HepG2 (cell line): ENCODE measurements at regions not wholly inside any gene's neighbourhood (a gene's known extent, or its start where the extent isn't known, plus 50 kb on each side); places are given as distances from the start of the nearest gene placed in this dataset.

Source experiments
- ATAC-seq: fragments of 200-7000 bp; cut with Tn5 transposase; 3 replicates; pipeline ENCODE4 v1.9.1; 2020; ENCODE audit warnings: mild to moderate bottlenecking, moderate library complexity
- BruUV-seq: library from RNA; stranded (reverse); fragments of 400-500 nt; replicated peaks from 2 replicates; lab custom pipeline; 2021; lab: Mats Ljungman, UMichigan
- CTCF ChIA-PET: fragments of 300-600 bp; formaldehyde crosslinking; extraction: SDS; loops from one replicate; lab custom pipeline; 2021; ENCODE audit warnings: low total read pairs, inconsistent platforms, low intra/inter-chr PET ratio; lab: Yijun Ruan, JAX
- POLR2A ChIA-PET: fragments of 350-600 bp; sonication (Branson Sonifier 250); formaldehyde crosslinking; loops from one replicate; lab custom pipeline; 2020; ENCODE audit warnings: antibody characterized with exemption, inconsistent platforms; lab: Yijun Ruan, JAX
- DNase-seq: peaks from one replicate; pipeline ENCODE4 v3.0.0-alpha.2; 2015; ENCODE audit warnings: low spot score
- FAIRE-seq: peaks from 3 replicates; lab custom pipeline; 2011; peaks lifted over from hg19 to GRCh38; lab: Jason Lieb, UNC
- H2AFZ ChIP-seq: one replicate; pipeline ENCODE4 v1.6.1; 2011; ENCODE audit warnings: low read length, inconsistent platforms
- H3K27ac ChIP-seq: fragments of 300-600 bp; 3 replicates; pipeline ENCODE4 v1.8.0; 2011; ENCODE audit warnings: mixed run types, mild to moderate bottlenecking, mixed read lengths, low read length, inconsistent platforms; ENCODE audit not compliant: insufficient read depth; ENCODE audit errors: extremely low read length
- H3K27me3 ChIP-seq, 2 experiments: fragments of 200-600 bp in 1 of 2; 2 replicates in 1 of 2; 3 replicates in 1 of 2; pipeline versions ENCODE4 v1.6.0 to v1.8.0; 2011; ENCODE audit warnings: low read length in 2 of 2, mild to moderate bottlenecking in 2 of 2, moderate library complexity in 2 of 2, inconsistent platforms in 1 of 2; ENCODE audit not compliant: insufficient read depth in 2 of 2, control insufficient read depth in 1 of 2
- H3K36me3 ChIP-seq, 2 experiments: fragments of 200-600 bp in 1 of 2; replicated peaks in 1 of 2; 2 replicates in 1 of 2; 3 replicates in 1 of 2; pipeline versions ENCODE4 v1.5.1 to v1.8.0; 2011; ENCODE audit warnings: low read length in 2 of 2, inconsistent platforms in 1 of 2; ENCODE audit not compliant: insufficient read depth in 2 of 2, control insufficient read depth in 1 of 2
- H3K4me1 ChIP-seq: 2 replicates; pipeline ENCODE4 v1.5.1; 2012; ENCODE audit warnings: low read length, inconsistent platforms; ENCODE audit not compliant: insufficient read depth
- H3K4me2 ChIP-seq: 2 replicates; pipeline ENCODE4 v1.6.0; 2011; ENCODE audit warnings: low read depth, low read length, inconsistent platforms
- H3K4me3 ChIP-seq, 3 experiments: fragments of 200-600 bp in 1 of 3; sonication (generic), shearing (Covaris generic) in 1 of 3; replicated peaks in 1 of 3; 2 replicates each; pipeline ENCODE4 v1.5.1; 2011 to 2016; ENCODE audit warnings: low read length in 3 of 3, inconsistent platforms in 2 of 3, low read depth in 2 of 3, mild to moderate bottlenecking in 2 of 3, control low read depth in 1 of 3, mixed read lengths in 1 of 3; ENCODE audit not compliant: insufficient read depth in 1 of 3
- H3K79me2 ChIP-seq: one replicate; pipeline ENCODE4 v1.6.1; 2011; ENCODE audit warnings: low read length, inconsistent platforms; ENCODE audit not compliant: insufficient read depth
- H3K9ac ChIP-seq: 2 replicates; pipeline ENCODE4 v1.6.0; 2011; ENCODE audit warnings: mild to moderate bottlenecking, low read depth, low read length, inconsistent platforms; ENCODE audit not compliant: insufficient read depth
- H3K9me3 ChIP-seq: 2 replicates; pipeline ENCODE4 v1.5.1; 2012; ENCODE audit warnings: mild to moderate bottlenecking, low read length
- H4K20me1 ChIP-seq: 2 replicates; pipeline ENCODE4 v1.6.0; 2011; ENCODE audit warnings: inconsistent platforms, mild to moderate bottlenecking, low read length, moderate library complexity; ENCODE audit not compliant: insufficient read depth
- KDM5B ChIP-seq: sonication (generic); formaldehyde crosslinking; IDR thresholded peaks from 2 replicates; pipeline ENCODE4 v1.4.0; 2020; ENCODE audit warnings: missing genetic modification reagents, mild to moderate bottlenecking, borderline replicate concordance
- PCBP1 ChIP-seq: fragments of 200-400 bp; formaldehyde crosslinking; IDR thresholded peaks from 2 replicates; pipeline ENCODE4 v1.6.1; 2017; ENCODE audit warnings: mild to moderate bottlenecking, low read depth, low read length, borderline replicate concordance
- PITX1 ChIP-seq: sonication (generic); formaldehyde crosslinking; IDR thresholded peaks from 2 replicates; pipeline ENCODE4 v1.5.1; 2020; ENCODE audit warnings: mild to moderate bottlenecking, missing genetic modification reagents
- ZMAT3 ChIP-seq: sonication (generic); formaldehyde crosslinking; conservative IDR thresholded peaks from 2 replicates; pipeline ENCODE4 v1.7.0; 2021; ENCODE audit warnings: missing genetic modification reagents
- ZNF777 ChIP-seq: sonication (generic); formaldehyde crosslinking; IDR thresholded peaks from 2 replicates; pipeline ENCODE4 v1.4.0; 2020; ENCODE audit warnings: missing genetic modification reagents
- ZNF883 ChIP-seq: sonication (generic); formaldehyde crosslinking; IDR thresholded peaks from 2 replicates; pipeline ENCODE4 v1.5.1; 2020; ENCODE audit warnings: mild to moderate bottlenecking, missing genetic modification reagents; ENCODE audit errors: not compliant biosample characterization
- WGBS: methylation state at CpG from one replicate; pipeline ENCODE4 v1.1.6; 2017; ENCODE audit warnings: low lambda C conversion rate; 5-methylcytosine and 5-hydroxymethylcytosine counted together
- in situ Hi-C: cut with HindIII; loops from 2 replicates; pipeline ENCODE4 v1.10.0; 2017; ENCODE audit warnings: low pct_unique_long_range_greater_than_20kb; ENCODE audit not compliant: extremely low pct_ligation_motif_present
- intact Hi-C: fragments of 100-400 bp; cut with micrococcal nuclease; formaldehyde crosslinking; loops from one replicate; pipeline ENCODE4 v1.10.0; 2022; ENCODE audit not compliant: unreplicated experiment
- TF ChIP-seq, protein P1 (sequence below): sonication (generic); formaldehyde crosslinking; IDR thresholded peaks from 2 replicates; pipeline ENCODE4 v1.5.1; 2020; ENCODE audit warnings: mild to moderate bottlenecking, missing genetic modification reagents
- TF ChIP-seq, protein P2 (sequence below): sonication (generic); formaldehyde crosslinking; IDR thresholded peaks from 2 replicates; pipeline ENCODE4 v1.4.0; 2020; ENCODE audit warnings: missing genetic modification reagents, mild to moderate bottlenecking, borderline replicate concordance
- TF ChIP-seq, protein P3 (sequence below): IDR thresholded peaks from 2 replicates; pipeline ENCODE4 v1.6.1; 2016; ENCODE audit warnings: missing compliant biosample characterization, missing genetic modification reagents, borderline replicate concordance
- TF ChIP-seq, protein P4 (sequence below): sonication (generic); formaldehyde crosslinking; IDR thresholded peaks from 2 replicates; pipeline ENCODE4 v1.8.0; 2022; ENCODE audit warnings: low read depth, missing genetic modification reagents

DNA sequence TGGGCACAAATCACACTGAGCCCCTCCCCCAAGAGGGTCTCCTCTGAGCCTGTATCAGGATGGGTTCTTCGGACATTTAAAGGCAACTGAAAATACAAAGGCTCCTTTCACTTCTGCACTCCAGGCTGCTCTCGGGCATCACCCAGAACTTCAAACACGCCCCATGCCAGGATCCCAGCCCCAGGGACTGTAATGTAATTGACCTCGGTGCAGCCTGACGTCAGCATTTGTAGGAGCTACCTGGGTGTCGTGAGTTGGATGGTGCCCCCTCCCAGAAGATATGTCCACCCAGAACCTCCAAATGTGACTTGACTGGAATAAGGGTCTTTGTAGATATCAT is 95.2 kb downstream of the PSMG1 start (continued):
- TF ChIP-seq, protein P1, sequence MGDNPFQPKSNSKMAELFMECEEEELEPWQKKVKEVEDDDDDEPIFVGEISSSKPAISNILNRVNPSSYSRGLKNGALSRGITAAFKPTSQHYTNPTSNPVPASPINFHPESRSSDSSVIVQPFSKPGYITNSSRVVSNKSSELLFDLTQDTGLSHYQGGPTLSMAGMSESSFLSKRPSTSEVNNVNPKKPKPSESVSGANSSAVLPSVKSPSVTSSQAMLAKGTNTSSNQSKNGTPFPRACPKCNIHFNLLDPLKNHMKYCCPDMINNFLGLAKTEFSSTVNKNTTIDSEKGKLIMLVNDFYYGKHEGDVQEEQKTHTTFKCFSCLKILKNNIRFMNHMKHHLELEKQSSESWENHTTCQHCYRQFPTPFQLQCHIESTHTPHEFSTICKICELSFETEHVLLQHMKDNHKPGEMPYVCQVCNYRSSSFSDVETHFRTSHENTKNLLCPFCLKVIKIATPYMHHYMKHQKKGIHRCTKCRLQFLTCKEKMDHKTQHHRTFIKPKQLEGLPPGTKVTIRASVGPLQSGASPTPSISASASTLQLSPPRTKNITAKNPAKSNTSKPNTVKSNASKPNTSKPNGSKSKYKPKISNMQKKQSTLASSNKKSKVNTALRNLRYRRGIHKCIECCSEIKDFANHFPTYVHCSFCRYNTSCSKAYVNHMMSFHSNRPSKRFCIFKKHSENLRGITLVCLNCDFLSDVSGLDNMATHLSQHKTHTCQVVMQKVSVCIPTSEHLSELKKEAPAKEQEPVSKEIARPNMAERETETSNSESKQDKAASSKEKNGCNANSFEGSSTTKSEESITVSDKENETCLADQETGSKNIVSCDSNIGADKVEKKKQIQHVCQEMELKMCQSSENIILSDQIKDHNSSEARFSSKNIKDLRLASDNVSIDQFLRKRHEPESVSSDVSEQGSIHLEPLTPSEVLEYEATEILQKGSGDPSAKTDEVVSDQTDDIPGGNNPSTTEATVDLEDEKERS: no peak
- TF ChIP-seq, protein P2, sequence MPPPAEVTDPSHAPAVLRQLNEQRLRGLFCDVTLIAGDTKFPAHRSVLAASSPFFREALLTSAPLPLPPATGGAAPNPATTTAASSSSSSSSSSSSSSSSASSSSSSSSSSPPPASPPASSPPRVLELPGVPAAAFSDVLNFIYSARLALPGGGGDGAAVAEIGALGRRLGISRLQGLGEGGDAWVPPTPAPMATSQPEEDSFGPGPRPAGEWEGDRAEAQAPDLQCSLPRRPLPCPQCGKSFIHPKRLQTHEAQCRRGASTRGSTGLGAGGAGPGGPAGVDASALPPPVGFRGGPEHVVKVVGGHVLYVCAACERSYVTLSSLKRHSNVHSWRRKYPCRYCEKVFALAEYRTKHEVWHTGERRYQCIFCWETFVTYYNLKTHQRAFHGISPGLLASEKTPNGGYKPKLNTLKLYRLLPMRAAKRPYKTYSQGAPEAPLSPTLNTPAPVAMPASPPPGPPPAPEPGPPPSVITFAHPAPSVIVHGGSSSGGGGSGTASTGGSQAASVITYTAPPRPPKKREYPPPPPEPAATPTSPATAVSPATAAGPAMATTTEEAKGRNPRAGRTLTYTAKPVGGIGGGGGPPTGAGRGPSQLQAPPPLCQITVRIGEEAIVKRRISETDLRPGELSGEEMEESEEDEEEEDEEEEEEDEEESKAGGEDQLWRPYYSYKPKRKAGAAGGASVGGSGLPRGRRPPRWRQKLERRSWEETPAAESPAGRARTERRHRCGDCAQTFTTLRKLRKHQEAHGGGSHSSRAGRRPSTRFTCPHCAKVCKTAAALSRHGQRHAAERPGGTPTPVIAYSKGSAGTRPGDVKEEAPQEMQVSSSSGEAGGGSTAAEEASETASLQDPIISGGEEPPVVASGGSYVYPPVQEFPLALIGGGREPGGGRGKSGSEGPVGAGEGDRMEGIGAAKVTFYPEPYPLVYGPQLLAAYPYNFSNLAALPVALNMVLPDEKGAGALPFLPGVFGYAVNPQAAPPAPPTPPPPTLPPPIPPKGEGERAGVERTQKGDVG: no peak
- TF ChIP-seq ZNF883 (CRISPR knock-in tag): no peak

DNA sequence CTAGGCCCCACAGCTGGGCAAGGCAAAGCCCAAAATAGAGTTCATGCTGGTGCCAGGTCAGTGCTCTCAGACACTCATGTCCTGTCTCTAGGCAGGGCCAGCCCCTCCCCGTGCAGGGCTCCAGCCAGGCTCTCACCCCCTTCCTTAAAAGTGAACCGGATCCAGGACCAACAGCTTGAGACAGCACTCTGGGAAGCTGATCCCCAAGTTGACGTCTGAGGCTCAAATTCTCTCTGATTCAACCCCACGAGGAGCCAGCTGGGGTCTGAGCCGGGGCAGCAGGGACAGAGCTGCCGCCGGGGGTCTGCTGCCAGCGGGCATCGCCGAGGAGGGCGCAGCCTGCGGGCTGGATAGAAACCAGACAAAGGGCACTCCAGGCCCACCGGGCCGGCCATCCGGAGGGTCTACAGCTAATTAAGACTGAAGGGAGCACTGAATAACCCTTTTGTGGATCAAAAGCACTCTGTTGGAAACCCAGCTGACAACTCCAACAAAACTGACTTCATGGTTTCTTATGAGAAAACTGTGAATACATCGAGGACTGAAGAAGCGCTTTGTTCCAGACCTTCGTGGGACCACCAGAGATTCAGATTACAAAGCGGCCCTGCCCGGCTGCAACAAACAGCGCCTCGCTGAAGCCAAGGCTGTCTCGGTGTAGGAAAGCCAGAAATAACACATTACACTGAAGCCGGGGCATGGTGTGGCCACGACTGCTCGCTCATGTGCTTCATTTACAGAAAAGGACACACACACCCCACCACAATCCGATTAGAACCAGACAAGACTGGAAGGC is 95.8 kb downstream of the PSMG1 start:
- ATAC-seq: no peak
- no peak for DNase-seq
- ChIA-PET CTCF (no interaction called here), POLR2A (no interaction called here)
- H4K20me1 ChIP-seq: no peaks in the 10 kb centered on the region
- no peak overlapping the region for H3K4me2 ChIP-seq
- no peak overlapping the region for H3K4me3 ChIP-seq
- no peaks in the 10 kb centered on the region for H3K27me3 ChIP-seq
- WGBS: 96% methylated on average over 20 of the region's 27 CpGs
- no peaks in the 10 kb centered on the region for H3K36me3 ChIP-seq
- peaks cover 77% of the 10 kb centered on the region for H3K4me1 ChIP-seq
- no peaks in the 10 kb centered on the region for H3K9me3 ChIP-seq
- BruUV-seq: no TSS peak
- FAIRE-seq: no peak
- intact Hi-C loops: loop anchor here (10.0 kb wide), 1 partner anchor 53 kb away; no protein-coding TSS in a partner anchor
- H3K9ac ChIP-seq: no peak overlapping the region
- H3K79me2 ChIP-seq: no peaks in the 10 kb centered on the region
- H2AFZ ChIP-seq: no peak overlapping the region
- in situ Hi-C loops: loop anchor here (5.0 kb wide), 1 partner anchor 50 kb away; no protein-coding TSS in a partner anchor
- no peak overlapping the region for H3K27ac ChIP-seq
- TF ChIP-seq, protein P3, sequence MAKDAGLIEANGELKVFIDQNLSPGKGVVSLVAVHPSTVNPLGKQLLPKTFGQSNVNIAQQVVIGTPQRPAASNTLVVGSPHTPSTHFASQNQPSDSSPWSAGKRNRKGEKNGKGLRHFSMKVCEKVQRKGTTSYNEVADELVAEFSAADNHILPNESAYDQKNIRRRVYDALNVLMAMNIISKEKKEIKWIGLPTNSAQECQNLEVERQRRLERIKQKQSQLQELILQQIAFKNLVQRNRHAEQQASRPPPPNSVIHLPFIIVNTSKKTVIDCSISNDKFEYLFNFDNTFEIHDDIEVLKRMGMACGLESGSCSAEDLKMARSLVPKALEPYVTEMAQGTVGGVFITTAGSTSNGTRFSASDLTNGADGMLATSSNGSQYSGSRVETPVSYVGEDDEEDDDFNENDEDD: no peak
- no peak for TF ChIP-seq ZNF777 (CRISPR knock-in tag)
- TF ChIP-seq, protein P4, sequence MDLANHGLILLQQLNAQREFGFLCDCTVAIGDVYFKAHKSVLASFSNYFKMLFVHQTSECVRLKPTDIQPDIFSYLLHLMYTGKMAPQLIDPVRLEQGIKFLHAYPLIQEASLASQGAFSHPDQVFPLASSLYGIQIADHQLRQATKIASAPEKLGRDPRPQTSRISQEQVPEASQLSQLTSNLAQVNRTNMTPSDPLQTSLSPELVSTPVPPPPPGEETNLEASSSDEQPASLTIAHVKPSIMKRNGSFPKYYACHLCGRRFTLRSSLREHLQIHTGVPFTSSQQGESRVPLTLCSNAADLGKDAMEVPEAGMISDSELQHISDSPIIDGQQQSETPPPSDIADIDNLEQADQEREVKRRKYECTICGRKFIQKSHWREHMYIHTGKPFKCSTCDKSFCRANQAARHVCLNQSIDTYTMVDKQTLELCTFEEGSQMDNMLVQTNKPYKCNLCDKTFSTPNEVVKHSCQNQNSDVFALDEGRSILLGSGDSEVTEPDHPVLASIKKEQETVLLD (CRISPR knock-in tag): no peak
- no peak for TF ChIP-seq PITX1 (CRISPR knock-in tag)
- no peak for TF ChIP-seq KDM5B (CRISPR knock-in tag)
- no peak for TF ChIP-seq PCBP1
- TF ChIP-seq ZMAT3 (CRISPR knock-in tag): no peak
